ENCODE measurements at regions not wholly inside any gene's neighbourhood (a gene's known extent, or its start where the extent isn't known, plus 50 kb on each side); places are given as distances from the start of the nearest gene placed in this dataset.

DNA sequence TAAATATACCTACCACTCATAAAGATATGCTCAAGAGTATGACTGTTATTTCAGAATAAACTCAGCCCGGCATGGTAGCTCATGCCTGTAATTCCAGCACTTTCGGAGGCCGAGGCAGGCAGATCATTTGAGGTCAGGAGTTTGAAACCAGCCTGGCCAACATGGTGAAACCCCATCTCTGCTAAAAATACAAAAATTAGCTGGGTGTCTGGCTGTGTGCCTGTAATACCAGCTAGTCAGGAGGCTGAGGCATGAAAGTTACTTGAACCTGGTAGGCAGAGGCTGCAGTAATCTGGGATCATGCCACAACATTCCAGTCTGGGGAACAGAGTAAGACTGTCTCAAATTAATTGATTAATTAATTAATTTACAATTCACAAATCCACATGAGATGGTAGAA, 208.2 kb upstream of the PDGFD start:
- TF ChIP-seq, protein P1, sequence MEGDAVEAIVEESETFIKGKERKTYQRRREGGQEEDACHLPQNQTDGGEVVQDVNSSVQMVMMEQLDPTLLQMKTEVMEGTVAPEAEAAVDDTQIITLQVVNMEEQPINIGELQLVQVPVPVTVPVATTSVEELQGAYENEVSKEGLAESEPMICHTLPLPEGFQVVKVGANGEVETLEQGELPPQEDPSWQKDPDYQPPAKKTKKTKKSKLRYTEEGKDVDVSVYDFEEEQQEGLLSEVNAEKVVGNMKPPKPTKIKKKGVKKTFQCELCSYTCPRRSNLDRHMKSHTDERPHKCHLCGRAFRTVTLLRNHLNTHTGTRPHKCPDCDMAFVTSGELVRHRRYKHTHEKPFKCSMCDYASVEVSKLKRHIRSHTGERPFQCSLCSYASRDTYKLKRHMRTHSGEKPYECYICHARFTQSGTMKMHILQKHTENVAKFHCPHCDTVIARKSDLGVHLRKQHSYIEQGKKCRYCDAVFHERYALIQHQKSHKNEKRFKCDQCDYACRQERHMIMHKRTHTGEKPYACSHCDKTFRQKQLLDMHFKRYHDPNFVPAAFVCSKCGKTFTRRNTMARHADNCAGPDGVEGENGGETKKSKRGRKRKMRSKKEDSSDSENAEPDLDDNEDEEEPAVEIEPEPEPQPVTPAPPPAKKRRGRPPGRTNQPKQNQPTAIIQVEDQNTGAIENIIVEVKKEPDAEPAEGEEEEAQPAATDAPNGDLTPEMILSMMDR (IDR thresholded peaks at IDR 0.05): no peak
- TF ChIP-seq POLR2AphosphoS5 (IDR thresholded peaks at IDR 0.05) (no peak), POLR2A (IDR thresholded peaks at IDR 0.05) (no peak), EP300 (IDR thresholded peaks at IDR 0.05) (no peak)

All from upper lobe of left lung (tissue), 4 donors.